A673 (cell line): ENCODE measurements at regions not wholly inside any gene's neighbourhood (a gene's known extent, or its start where the extent isn't known, plus 50 kb on each side); places are given as distances from the start of the nearest gene placed in this dataset.

Source experiments
- BruUV-seq: library from RNA; stranded (reverse); fragments of 400-500 nt; replicated peaks from 2 replicates; lab custom pipeline; 2021; lab: Mats Ljungman, UMichigan
- CTCF ChIA-PET: fragments of 300-600 bp; sonication (Branson Sonifier 250); formaldehyde crosslinking; loops from one replicate; lab custom pipeline; 2022; ENCODE audit warnings: antibody characterized with exemption; lab: Charles Lee
- POLR2A ChIA-PET: fragments of 300-600 bp; sonication (Branson Sonifier 250); formaldehyde crosslinking; loops from one replicate; lab custom pipeline; 2022; ENCODE audit warnings: antibody characterized with exemption; ENCODE audit not compliant: low non-redundant PET; lab: Charles Lee
- DNase-seq: peaks from one replicate; pipeline ENCODE4 v3.0.0-alpha.2; 2015; ENCODE audit warnings: low spot score
- H3K27ac ChIP-seq: fragments of 200-600 bp; sonication (generic); 2 replicates; pipeline ENCODE4 v1.5.1; 2016; ENCODE audit warnings: mixed run types, low read depth, mild to moderate bottlenecking, mixed read lengths, antibody characterized with exemption, low read length; ENCODE audit not compliant: poor library complexity, severe bottlenecking
- H3K27me3 ChIP-seq: fragments of 200-600 bp; sonication (generic); replicated peaks from 2 replicates; pipeline ENCODE4 v1.6.1; 2017; ENCODE audit warnings: mixed run types, low read depth, mild to moderate bottlenecking, mixed read lengths, antibody characterized with exemption, low read length; ENCODE audit not compliant: insufficient read depth, poor library complexity
- H3K36me3 ChIP-seq: fragments of 200-600 bp; sonication (generic); 2 replicates; pipeline ENCODE4 v1.6.1; 2016; ENCODE audit warnings: mixed run types, mild to moderate bottlenecking, mixed read lengths, antibody characterized with exemption, low read length; ENCODE audit not compliant: insufficient read depth, poor library complexity, severe bottlenecking
- H3K4me1 ChIP-seq: fragments of 200-600 bp; sonication (generic); 2 replicates; pipeline ENCODE4 v1.6.1; 2017; ENCODE audit warnings: mixed run types, mild to moderate bottlenecking, mixed read lengths, antibody characterized with exemption, low read length; ENCODE audit not compliant: insufficient read depth, poor library complexity, severe bottlenecking
- H3K4me3 ChIP-seq: fragments of 200-600 bp; sonication (generic); 2 replicates; pipeline ENCODE4 v1.5.1; 2016; ENCODE audit warnings: low read depth, mixed run types, mild to moderate bottlenecking, mixed read lengths, low read length; ENCODE audit not compliant: poor library complexity, severe bottlenecking
- H3K9me3 ChIP-seq: fragments of 200-600 bp; sonication (generic); 2 replicates; pipeline ENCODE4 v1.6.1; 2016; ENCODE audit warnings: mixed run types, low read depth, mild to moderate bottlenecking, mixed read lengths, antibody characterized with exemption, low read length; ENCODE audit not compliant: poor library complexity, severe bottlenecking
- CTCF ChIP-seq: fragments of 300-800, 200-600 bp; sonication (generic); conservative IDR thresholded peaks from 2 replicates; pipeline ENCODE4 v1.5.1; 2017; ENCODE audit warnings: low read depth, mild to moderate bottlenecking, antibody characterized with exemption, low read length, moderate library complexity, mixed read lengths
- EZH2 ChIP-seq: fragments of 200-600 bp; sonication (generic); IDR thresholded peaks from 2 replicates; pipeline ENCODE4 v1.6.1; 2017; ENCODE audit warnings: borderline replicate concordance, low read depth, mild to moderate bottlenecking, mixed read lengths, antibody characterized with exemption, low read length; ENCODE audit not compliant: poor library complexity, severe bottlenecking
- intact Hi-C: fragments of 100-400 bp; cut with micrococcal nuclease; formaldehyde crosslinking; loops from one replicate; pipeline ENCODE4 v1.10.0; 2022; ENCODE audit not compliant: unreplicated experiment

- H3K27me3 ChIP-seq: no peaks in the 10 kb centered on the region
- intact Hi-C loops: no loop called here
- H3K4me3 ChIP-seq: no peak overlapping the region
- TF ChIP-seq EZH2 (no peak), CTCF (no peak)
- POLR2A ChIA-PET: no interaction called here
- no TSS peak for BruUV-seq
- no peaks in the 10 kb centered on the region for H3K9me3 ChIP-seq
- no peak overlapping the region for H3K27ac ChIP-seq
- H3K4me1 ChIP-seq: no peaks in the 10 kb centered on the region
- CTCF ChIA-PET: no interaction called here
- no peak for DNase-seq
- H3K36me3 ChIP-seq: no peaks in the 10 kb centered on the region
Observed at GRCh38 chr14:84080944-84081343, 1449.0 kb upstream of the FLRT2 start.

DNA sequence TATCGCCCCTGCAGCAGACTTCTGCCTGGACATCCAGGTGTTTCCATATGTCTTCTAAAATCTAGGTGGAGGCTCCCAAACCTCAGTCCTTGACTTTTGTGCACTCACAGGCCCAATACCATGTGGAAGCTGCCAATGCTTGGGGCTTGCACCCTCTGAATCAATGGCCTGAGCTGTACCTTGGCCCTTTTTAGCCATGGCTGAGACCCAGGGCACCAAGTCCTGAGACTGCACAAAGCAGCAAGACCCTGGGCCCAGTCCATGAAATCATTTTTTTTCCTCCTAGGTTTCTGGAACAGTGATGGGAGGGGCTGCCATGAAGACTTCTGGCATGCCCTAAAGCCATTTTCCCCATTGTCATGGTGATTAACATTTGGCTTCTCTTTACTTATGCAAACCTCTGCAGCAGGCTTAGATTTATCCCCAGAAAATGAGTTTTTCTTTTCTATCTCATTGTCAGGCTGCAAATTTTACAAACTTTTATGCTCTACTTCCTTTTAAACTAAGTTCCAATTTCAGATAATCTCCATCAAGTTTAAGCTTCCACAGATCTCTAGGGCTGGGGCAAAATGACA, 1445.8 kb upstream of the FLRT2 start:
- POLR2A ChIA-PET: no interaction called here

DNA sequence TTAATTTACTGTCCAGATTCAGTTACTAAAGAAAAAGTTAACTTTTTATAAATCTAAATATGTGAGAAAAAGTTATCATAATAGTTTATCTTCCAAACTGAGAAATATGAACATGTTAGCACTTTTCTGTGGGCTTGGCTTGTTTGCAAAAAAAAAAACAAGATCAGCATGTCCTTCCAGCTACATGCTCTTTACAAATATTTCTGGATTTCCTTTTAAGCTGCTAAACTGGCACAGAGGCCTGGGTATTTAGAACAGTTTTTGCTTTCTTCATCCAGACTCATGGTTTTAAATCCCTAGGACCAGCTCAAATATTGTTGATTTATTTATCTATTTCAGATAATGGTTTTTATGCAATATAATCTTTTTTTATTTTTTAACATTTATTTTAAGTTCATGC, 1444.5 kb upstream of the FLRT2 start:
- TF ChIP-seq CTCF: no peak
- TF ChIP-seq EZH2: no peak
- no peak for DNase-seq
- no TSS peak for BruUV-seq
- Histone ChIP-seq H3K4me1 (no peaks in the 10 kb centered on the region), H3K27ac (no peak overlapping the region), H3K27me3 (no peaks in the 10 kb centered on the region), H3K36me3 (no peaks in the 10 kb centered on the region), H3K9me3 (no peaks in the 10 kb centered on the region), H3K4me3 (no peak overlapping the region)
- intact Hi-C loops: no loop called here
- ChIA-PET CTCF (no interaction called here), POLR2A (no interaction called here)

More for the DNA sequence above, 1445.8 kb upstream of the FLRT2 start:
- Histone ChIP-seq H3K4me1 (no peaks in the 10 kb centered on the region), H3K27ac (no peak overlapping the region), H3K4me3 (no peak overlapping the region), H3K36me3 (no peaks in the 10 kb centered on the region), H3K9me3 (no peaks in the 10 kb centered on the region), H3K27me3 (no peaks in the 10 kb centered on the region)
- no TSS peak for BruUV-seq
- CTCF ChIA-PET: no interaction called here
- no peak for TF ChIP-seq CTCF
- no peak for TF ChIP-seq EZH2
- intact Hi-C loops: no loop called here
- no peak for DNase-seq
